PFSK-1 (cell line): ENCODE measurements at regions not wholly inside any gene's neighbourhood (a gene's known extent, or its start where the extent isn't known, plus 50 kb on each side); places are given as distances from the start of the nearest gene placed in this dataset.

Source experiments
- FOXP2 ChIP-seq: optimal IDR thresholded peaks from 2 replicates; pipeline ENCODE3; 2011; ENCODE audit warnings: borderline replicate concordance, control low read depth, inconsistent platforms; ENCODE audit not compliant: insufficient read depth; ENCODE audit errors: extremely low read length, extremely low read depth
- POLR2AphosphoS5 ChIP-seq: IDR thresholded peaks from 2 replicates; pipeline ENCODE4 v1.6.1; 2012; ENCODE audit warnings: low read depth, mild to moderate bottlenecking, control low read depth, low read length, moderate library complexity
- SIN3A ChIP-seq: IDR thresholded peaks from 2 replicates; pipeline ENCODE4 v1.6.1; 2012; ENCODE audit warnings: mild to moderate bottlenecking, low read length, moderate library complexity, borderline replicate concordance; ENCODE audit not compliant: insufficient read depth
- TAF1 ChIP-seq: IDR thresholded peaks from 2 replicates; pipeline ENCODE4 v1.6.1; 2012; ENCODE audit warnings: low read length, control low read depth, borderline replicate concordance; ENCODE audit not compliant: insufficient read depth
- TF ChIP-seq, protein P1 (sequence below), 2 experiments: IDR thresholded peaks; 2 replicates each; pipeline versions ENCODE4 v1.6.1 to v1.8.0; 2011 to 2012; ENCODE audit warnings: low read depth in 2 of 2, low read length in 2 of 2, control low read depth in 1 of 2, inconsistent platforms in 1 of 2, mild to moderate bottlenecking in 1 of 2, moderate library complexity in 1 of 2; ENCODE audit not compliant: insufficient read depth in 1 of 2

- TF ChIP-seq POLR2AphosphoS5, result no peak
- no peak for TF ChIP-seq FOXP2
- no peak for TF ChIP-seq TAF1
- no peak for TF ChIP-seq SIN3A
- TF ChIP-seq, protein P1, sequence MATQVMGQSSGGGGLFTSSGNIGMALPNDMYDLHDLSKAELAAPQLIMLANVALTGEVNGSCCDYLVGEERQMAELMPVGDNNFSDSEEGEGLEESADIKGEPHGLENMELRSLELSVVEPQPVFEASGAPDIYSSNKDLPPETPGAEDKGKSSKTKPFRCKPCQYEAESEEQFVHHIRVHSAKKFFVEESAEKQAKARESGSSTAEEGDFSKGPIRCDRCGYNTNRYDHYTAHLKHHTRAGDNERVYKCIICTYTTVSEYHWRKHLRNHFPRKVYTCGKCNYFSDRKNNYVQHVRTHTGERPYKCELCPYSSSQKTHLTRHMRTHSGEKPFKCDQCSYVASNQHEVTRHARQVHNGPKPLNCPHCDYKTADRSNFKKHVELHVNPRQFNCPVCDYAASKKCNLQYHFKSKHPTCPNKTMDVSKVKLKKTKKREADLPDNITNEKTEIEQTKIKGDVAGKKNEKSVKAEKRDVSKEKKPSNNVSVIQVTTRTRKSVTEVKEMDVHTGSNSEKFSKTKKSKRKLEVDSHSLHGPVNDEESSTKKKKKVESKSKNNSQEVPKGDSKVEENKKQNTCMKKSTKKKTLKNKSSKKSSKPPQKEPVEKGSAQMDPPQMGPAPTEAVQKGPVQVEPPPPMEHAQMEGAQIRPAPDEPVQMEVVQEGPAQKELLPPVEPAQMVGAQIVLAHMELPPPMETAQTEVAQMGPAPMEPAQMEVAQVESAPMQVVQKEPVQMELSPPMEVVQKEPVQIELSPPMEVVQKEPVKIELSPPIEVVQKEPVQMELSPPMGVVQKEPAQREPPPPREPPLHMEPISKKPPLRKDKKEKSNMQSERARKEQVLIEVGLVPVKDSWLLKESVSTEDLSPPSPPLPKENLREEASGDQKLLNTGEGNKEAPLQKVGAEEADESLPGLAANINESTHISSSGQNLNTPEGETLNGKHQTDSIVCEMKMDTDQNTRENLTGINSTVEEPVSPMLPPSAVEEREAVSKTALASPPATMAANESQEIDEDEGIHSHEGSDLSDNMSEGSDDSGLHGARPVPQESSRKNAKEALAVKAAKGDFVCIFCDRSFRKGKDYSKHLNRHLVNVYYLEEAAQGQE (IDR thresholded peaks at IDR 0.05; ENCODE audit: insufficient read depth in 1 of 2, low read depth in 2 of 2, low read length in 2 of 2), result no peak
Measured at GRCh38 chr9:78666818-78667414, 370.0 kb downstream of the PSAT1 start.

GRCh38 chr9:78668148-78668832 is 371.4 kb downstream of the PSAT1 start:
- TF ChIP-seq SIN3A (no peak), POLR2AphosphoS5 (no peak), TAF1 (no peak), FOXP2 (no peak)
- TF ChIP-seq, protein P1 (IDR thresholded peaks at IDR 0.05; ENCODE audit: insufficient read depth in 1 of 2, low read depth in 2 of 2, low read length in 2 of 2), result no peak

DNA sequence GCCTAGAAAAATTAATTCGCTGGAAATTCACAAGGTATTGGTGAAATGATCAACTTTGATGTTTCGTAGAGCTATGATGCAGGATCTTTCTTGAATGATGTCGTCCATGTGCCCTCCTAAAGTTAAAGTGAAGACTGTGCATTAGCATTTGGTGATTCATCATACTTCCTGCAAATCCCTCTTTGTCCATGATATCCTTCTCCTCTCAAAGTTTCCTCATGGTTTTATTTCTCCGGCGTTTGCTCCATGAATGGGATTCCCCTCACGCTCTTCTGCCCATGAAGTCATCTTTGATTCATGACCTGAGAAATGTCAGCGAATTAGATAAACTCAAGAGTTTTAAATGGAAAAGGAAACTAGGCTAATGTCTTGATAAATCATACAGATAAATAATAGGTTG is 372.7 kb downstream of the PSAT1 start:
- TF ChIP-seq SIN3A (no peak), FOXP2 (no peak), POLR2AphosphoS5 (no peak)

DNA sequence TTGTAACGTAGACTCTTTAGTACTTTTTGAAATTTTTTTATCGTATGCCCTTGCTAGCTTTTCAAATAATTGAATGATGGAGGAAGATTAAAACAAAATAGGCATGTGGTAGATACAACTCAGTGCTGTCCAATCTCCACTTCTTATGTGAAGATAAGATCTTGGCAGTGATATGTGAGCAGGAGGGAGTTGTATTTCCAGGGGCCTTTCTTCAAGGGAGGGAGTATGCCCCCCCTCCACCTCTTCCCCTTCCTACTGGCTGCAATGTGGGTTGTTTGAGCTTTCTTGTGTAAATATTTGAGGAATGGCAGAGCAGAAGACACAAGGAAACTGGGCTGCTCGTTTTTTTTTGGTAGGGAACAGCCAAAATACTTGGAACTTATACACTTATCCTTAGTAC is 374.9 kb downstream of the PSAT1 start:
- TF ChIP-seq TAF1 (no peak), SIN3A (no peak), POLR2AphosphoS5 (no peak)
- TF ChIP-seq, protein P1 (IDR thresholded peaks at IDR 0.05; ENCODE audit: insufficient read depth in 1 of 2, low read depth in 2 of 2, low read length in 2 of 2), result no peak

- TF ChIP-seq TAF1 (no peak), FOXP2 (no peak), SIN3A (no peak), POLR2AphosphoS5 (no peak)
- TF ChIP-seq, protein P1 (IDR thresholded peaks at IDR 0.05; ENCODE audit: insufficient read depth in 1 of 2, low read depth in 2 of 2, low read length in 2 of 2), result no peak
Measured at GRCh38 chr9:78674874-78675273, 377.9 kb downstream of the PSAT1 start.
